MM.1S (cell line): ENCODE measurements at regions not wholly inside any gene's neighbourhood (a gene's known extent, or its start where the extent isn't known, plus 50 kb on each side); places are given as distances from the start of the nearest gene placed in this dataset.
"Not testable (repeated sequence)": the region's sequence is repeated elsewhere in the genome, so short reads cannot be mapped to it uniquely, and the experiment has no call there.

Source experiments
- DNase-seq: peaks from one replicate; pipeline ENCODE4 v3.0.0-alpha.2; 2015
- H2AFZ ChIP-seq: fragments of 300-600 bp; sonication (generic); 2 replicates; pipeline ENCODE4 v1.6.0; 2016; ENCODE audit warnings: antibody characterized with exemption, low read length
- H3F3A ChIP-seq: fragments of 300-600 bp; sonication (generic); 2 replicates; pipeline ENCODE4 v1.6.1; 2016; ENCODE audit warnings: mild to moderate bottlenecking, antibody characterized with exemption, low read length, moderate library complexity, mixed read lengths; ENCODE audit not compliant: insufficient read depth
- H3K27ac ChIP-seq: fragments of 300-600 bp; sonication (generic); 2 replicates; pipeline ENCODE4 v1.5.1; 2016; ENCODE audit warnings: mild to moderate bottlenecking, low read length
- H3K27me3 ChIP-seq: fragments of 300-600 bp; sonication (generic); replicated peaks from 2 replicates; pipeline ENCODE4 v1.6.0; 2016; ENCODE audit warnings: low read length; ENCODE audit not compliant: insufficient read depth
- H3K36me3 ChIP-seq: fragments of 300-600 bp; sonication (generic); replicated peaks from 2 replicates; pipeline ENCODE4 v1.6.1; 2016; ENCODE audit warnings: mild to moderate bottlenecking, low read length, mixed read lengths; ENCODE audit not compliant: insufficient read depth
- H3K4me1 ChIP-seq: fragments of 300-600 bp; sonication (generic); 2 replicates; pipeline ENCODE4 v1.6.1; 2016; ENCODE audit warnings: low read length, mixed read lengths
- H3K4me2 ChIP-seq: fragments of 300-600 bp; sonication (generic); 2 replicates; pipeline ENCODE4 v1.6.0; 2016; ENCODE audit warnings: low read depth, low read length
- H3K4me3 ChIP-seq: fragments of 300-600 bp; sonication (generic); 2 replicates; pipeline ENCODE4 v1.5.1; 2016; ENCODE audit warnings: low read length, mixed read lengths
- H3K79me2 ChIP-seq: fragments of 300-600 bp; sonication (generic); 2 replicates; pipeline ENCODE4 v1.6.1; 2016; ENCODE audit warnings: mixed run types, low read length, mixed read lengths
- H3K9ac ChIP-seq: fragments of 300-600 bp; sonication (generic); 2 replicates; pipeline ENCODE4 v1.6.1; 2016; ENCODE audit warnings: low read length, mixed read lengths
- H3K9me2 ChIP-seq: fragments of 300-600 bp; sonication (generic); replicated peaks from 2 replicates; pipeline ENCODE4 v1.6.1; 2016; ENCODE audit warnings: mild to moderate bottlenecking, low read length, mixed read lengths; ENCODE audit not compliant: insufficient read depth
- H3K9me3 ChIP-seq: fragments of 300-600 bp; sonication (generic); replicated peaks from 2 replicates; pipeline ENCODE4 v1.6.1; 2016; ENCODE audit warnings: mild to moderate bottlenecking, low read length, mixed read lengths; ENCODE audit not compliant: insufficient read depth
- H4K20me1 ChIP-seq: fragments of 300-600 bp; sonication (generic); 2 replicates; pipeline ENCODE4 v1.6.1; 2016; ENCODE audit warnings: mild to moderate bottlenecking, low read length, moderate library complexity, mixed read lengths; ENCODE audit not compliant: insufficient read depth
- CTCF ChIP-seq: fragments of 300-600 bp; sonication (generic); IDR thresholded peaks from 2 replicates; pipeline ENCODE4 v1.5.1; 2016; ENCODE audit warnings: antibody characterized with exemption, low read length, mixed read lengths
- EZH2 ChIP-seq: fragments of 300-600 bp; sonication (generic); optimal IDR thresholded peaks from 2 replicates; pipeline ENCODE3; 2017; ENCODE audit warnings: low read depth, mild to moderate bottlenecking, antibody characterized with exemption, low read length, mixed read lengths
- EZH2phosphoT487 ChIP-seq: fragments of 300-600 bp; sonication (generic); IDR thresholded peaks from 2 replicates; pipeline ENCODE4 v1.6.1; 2018; ENCODE audit warnings: antibody characterized with exemption, low read length

GRCh38 chr3:68664276-68664675, 268.1 kb downstream of the TAFA4 start:
- Histone ChIP-seq H3K9ac (no peak overlapping the region), H3K4me2 (no peak overlapping the region), H3K9me3 (no peaks in the 10 kb centered on the region), H2AFZ (no peak overlapping the region), H3K36me3 (no peaks in the 10 kb centered on the region), H3K27me3 (no peaks in the 10 kb centered on the region), H3K79me2 (no peaks in the 10 kb centered on the region), H3K4me1 (no peaks in the 10 kb centered on the region), H3K4me3 (no peak overlapping the region), H4K20me1 (no peaks in the 10 kb centered on the region), H3K9me2 (no peaks in the 10 kb centered on the region), H3K27ac (no peak overlapping the region), H3F3A (no peaks in the 10 kb centered on the region)
- no peak for DNase-seq
- no peak for TF ChIP-seq EZH2phosphoT487
- no peak for TF ChIP-seq CTCF
- no peak for TF ChIP-seq EZH2

- Histone ChIP-seq H3K4me3 (no peak overlapping the region), H3K9me2 (no peaks in the 10 kb centered on the region), H3K4me2 (no peak overlapping the region), H3K9ac (no peak overlapping the region), H3K36me3 (no peaks in the 10 kb centered on the region), H3K79me2 (no peaks in the 10 kb centered on the region), H3F3A (no peaks in the 10 kb centered on the region), H3K9me3 (no peaks in the 10 kb centered on the region), H3K27me3 (no peaks in the 10 kb centered on the region), H3K4me1 (no peaks in the 10 kb centered on the region), H3K27ac (no peak overlapping the region), H4K20me1 (no peaks in the 10 kb centered on the region), H2AFZ (no peak overlapping the region)
- no peak for DNase-seq
- TF ChIP-seq EZH2phosphoT487 (no peak), CTCF (no peak), EZH2 (no peak)
Observed at GRCh38 chr3:68662176-68662575, 270.2 kb downstream of the TAFA4 start.

- H3K27me3 ChIP-seq = not testable (repeated sequence)
Observed at GRCh38 chr3:68650657-68651056, 281.7 kb downstream of the TAFA4 start.

GRCh38 chr3:68648494-68648893, 283.9 kb downstream of the TAFA4 start:
- no peaks in the 10 kb centered on the region for H3F3A ChIP-seq
- no peaks in the 10 kb centered on the region for H3K27me3 ChIP-seq
- no peak overlapping the region for H3K27ac ChIP-seq
- H3K9me3 ChIP-seq = no peaks in the 10 kb centered on the region
- TF ChIP-seq EZH2 (no peak), EZH2phosphoT487 (no peak), CTCF (no peak)
- no peak for DNase-seq
- no peaks in the 10 kb centered on the region for H4K20me1 ChIP-seq
- H3K79me2 ChIP-seq = no peaks in the 10 kb centered on the region
- no peak overlapping the region for H3K4me2 ChIP-seq
- H3K4me1 ChIP-seq = no peaks in the 10 kb centered on the region
- H3K4me3 ChIP-seq = no peak overlapping the region
- H3K9ac ChIP-seq = no peak overlapping the region
- H2AFZ ChIP-seq = no peak overlapping the region
- H3K9me2 ChIP-seq = no peaks in the 10 kb centered on the region
- no peaks in the 10 kb centered on the region for H3K36me3 ChIP-seq

More at GRCh38 chr3:68650657-68651056, 281.7 kb downstream of the TAFA4 start:
- not testable (repeated sequence) for H3K27ac ChIP-seq, H3K4me3 ChIP-seq, H3K4me1 ChIP-seq, H2AFZ ChIP-seq, DNase-seq, H3K79me2 ChIP-seq, H3K36me3 ChIP-seq, H3K9me3 ChIP-seq, H3K9ac ChIP-seq, H3F3A ChIP-seq, H3K4me2 ChIP-seq, H4K20me1 ChIP-seq, H3K9me2 ChIP-seq
